ENCODE measurements at regions not wholly inside any gene's neighbourhood (a gene's known extent, or its start where the extent isn't known, plus 50 kb on each side); places are given as distances from the start of the nearest gene placed in this dataset.
"Not testable (repeated sequence)": the region's sequence is repeated elsewhere in the genome, so short reads cannot be mapped to it uniquely, and the experiment has no call there.

DNA sequence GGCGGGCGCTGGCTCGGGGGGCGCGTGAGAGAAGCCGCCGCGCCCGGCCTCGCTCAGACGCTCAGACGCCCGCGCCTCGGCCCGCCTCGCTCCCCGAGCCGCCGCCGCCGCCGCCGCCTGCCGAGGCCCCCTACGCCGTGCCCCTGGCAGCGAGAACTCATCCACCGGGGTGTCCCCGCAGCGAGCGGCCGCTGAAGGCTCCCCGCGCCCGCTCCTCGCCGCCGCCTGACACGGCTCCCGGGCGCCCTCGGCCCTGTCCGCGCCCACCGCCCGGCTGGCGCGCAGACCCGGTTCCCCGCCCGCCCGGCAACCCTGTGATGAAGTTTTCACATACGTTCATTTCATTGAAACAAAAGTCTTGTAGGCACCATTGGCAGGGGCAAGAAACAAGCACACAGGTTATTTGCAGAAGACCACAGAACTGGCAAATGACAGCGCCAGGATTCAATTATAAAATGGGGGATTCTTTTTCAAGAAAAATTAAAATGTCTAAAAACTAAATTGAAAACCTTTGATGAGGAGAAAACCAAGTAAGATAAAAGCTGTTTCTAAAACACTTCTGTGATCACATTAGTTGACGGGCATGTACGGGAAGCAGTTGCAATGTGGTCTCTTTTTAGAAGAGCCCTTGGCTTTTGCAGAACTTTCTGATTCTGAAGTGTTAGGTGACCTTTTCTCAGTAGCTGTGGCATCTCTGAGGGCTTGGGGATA is 50.5 kb upstream of the TUBA3D start:
- H3K36me3 ChIP-seq (ENCODE audit: control insufficient read depth in 1 of 2, insufficient read depth in 2 of 2, low read depth in 1 of 2, low read length in 2 of 2) = no peaks in the 10 kb centered on the region
- no peak overlapping the region for H3K27ac ChIP-seq (ENCODE audit: low read length, poor library complexity, severe bottlenecking)
- peak overlapping the region in 1 of 2 experiments; percentile 90 for H3K23ac ChIP-seq (ENCODE audit: low read length in 2 of 2)
- H2BK12ac ChIP-seq (ENCODE audit: low read length in 2 of 2) = no peak overlapping the region
- 6% methylated on average over 42 of the region's 57 CpGs for WGBS
- DNase-seq = no peak
- H3K9ac ChIP-seq (ENCODE audit: low read length) = peak overlapping the region; percentile 12
- no peak overlapping the region for H2AK5ac ChIP-seq (ENCODE audit: low read length, severe bottlenecking)
- H2AFZ ChIP-seq (ENCODE audit: low read depth, low read length) = peak overlapping the region; percentile 42
- no peak overlapping the region for H2BK5ac ChIP-seq (ENCODE audit: low read depth, low read length, poor library complexity, severe bottlenecking)
- no peak overlapping the region for H3K4ac ChIP-seq (ENCODE audit: low read depth in 1 of 2, low read length in 2 of 2)
- no peak overlapping the region for H4K91ac ChIP-seq (ENCODE audit: low read length)
- H3K14ac ChIP-seq (ENCODE audit: low read length in 2 of 2) = no peak overlapping the region
- H3K9me3 ChIP-seq (ENCODE audit: control insufficient read depth, low read length) = no peaks in the 10 kb centered on the region
- H2BK120ac ChIP-seq (ENCODE audit: low read depth, low read length) = no peak overlapping the region
- H2BK15ac ChIP-seq (ENCODE audit: low read depth, poor library complexity, severe bottlenecking) = no peak overlapping the region
- no peak overlapping the region for H3K18ac ChIP-seq (ENCODE audit: low read depth in 1 of 2, low read length in 2 of 2)
- H3K27me3 ChIP-seq (ENCODE audit: control insufficient read depth in 1 of 2, insufficient read depth in 1 of 2, low read length in 2 of 2) = peaks cover 45 to 62% of the 10 kb centered on the region in 2 experiments
- peaks cover 2% of the 10 kb centered on the region for H3K4me1 ChIP-seq (ENCODE audit: control insufficient read depth, insufficient read depth, low read depth, low read length)
- peak overlapping the region; percentile 46 to 66 for H3K4me3 ChIP-seq (ENCODE audit: insufficient read depth in 1 of 2, low read depth in 1 of 2, low read length in 2 of 2)
- H3K79me1 ChIP-seq (replicated peaks; ENCODE audit: low read length, poor library complexity, severe bottlenecking) = no peaks in the 10 kb centered on the region
- peak overlapping the region; percentile 31 for H3K4me2 ChIP-seq (ENCODE audit: low read length, poor library complexity, severe bottlenecking)
- H4K8ac ChIP-seq (ENCODE audit: low read length) = no peak overlapping the region

DNA sequence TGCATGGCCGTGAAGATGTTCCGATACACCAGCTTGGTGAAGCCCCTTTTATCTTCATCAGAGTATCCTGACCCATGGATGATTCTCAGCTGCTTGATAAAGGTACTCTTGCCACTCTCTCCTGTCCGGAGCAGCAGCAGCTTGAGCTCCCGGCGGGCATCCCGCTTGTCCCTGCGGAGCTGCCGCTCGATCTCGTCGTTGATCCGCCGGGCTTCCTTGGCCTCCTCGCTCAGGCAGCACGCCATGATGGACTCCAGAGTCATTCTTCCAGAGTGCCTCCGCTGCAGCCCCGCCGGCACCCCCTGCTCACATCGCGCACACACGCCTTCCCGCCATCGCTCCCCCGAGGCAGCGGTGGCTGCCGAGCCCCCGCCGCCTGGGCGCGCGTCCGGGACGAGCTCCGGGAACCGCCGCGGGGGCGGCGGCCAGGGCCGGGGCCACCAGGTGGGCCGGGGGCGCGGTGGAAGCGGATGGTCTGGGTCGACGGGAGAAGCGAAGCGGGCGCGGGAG is 51.3 kb upstream of the TUBA3D start:
- H3K27ac ChIP-seq (ENCODE audit: low read length, poor library complexity, severe bottlenecking); H2AK5ac ChIP-seq (ENCODE audit: low read length, severe bottlenecking): not testable (repeated sequence)

GRCh38 chr2:131420751-131421150 is 55.2 kb upstream of the TUBA3D start:
- not testable (repeated sequence) for H3K9ac ChIP-seq (ENCODE audit: low read length); H3K4me2 ChIP-seq (ENCODE audit: low read length, poor library complexity, severe bottlenecking); H3K9me3 ChIP-seq (ENCODE audit: control insufficient read depth, low read length); H2BK15ac ChIP-seq (ENCODE audit: low read depth, poor library complexity, severe bottlenecking); H3K23ac ChIP-seq (ENCODE audit: low read length in 2 of 2); H2AFZ ChIP-seq (ENCODE audit: low read depth, low read length); H3K18ac ChIP-seq (ENCODE audit: low read depth in 1 of 2, low read length in 2 of 2); H2AK5ac ChIP-seq (ENCODE audit: low read length, severe bottlenecking); H4K8ac ChIP-seq (ENCODE audit: low read length); H3K4ac ChIP-seq (ENCODE audit: low read depth in 1 of 2, low read length in 2 of 2); H3K27ac ChIP-seq (ENCODE audit: low read length, poor library complexity, severe bottlenecking); H2BK120ac ChIP-seq (ENCODE audit: low read depth, low read length); H2BK5ac ChIP-seq (ENCODE audit: low read depth, low read length, poor library complexity, severe bottlenecking); H2BK12ac ChIP-seq (ENCODE audit: low read length in 2 of 2); H4K91ac ChIP-seq (ENCODE audit: low read length); H3K36me3 ChIP-seq (ENCODE audit: control insufficient read depth in 1 of 2, insufficient read depth in 2 of 2, low read depth in 1 of 2, low read length in 2 of 2); H3K4me3 ChIP-seq (ENCODE audit: insufficient read depth in 1 of 2, low read depth in 1 of 2, low read length in 2 of 2); H3K79me1 ChIP-seq (replicated peaks; ENCODE audit: low read length, poor library complexity, severe bottlenecking); DNase-seq; H3K14ac ChIP-seq (ENCODE audit: low read length in 2 of 2); H3K4me1 ChIP-seq (ENCODE audit: control insufficient read depth, insufficient read depth, low read depth, low read length)
- peaks cover 32 to 35% of the 10 kb centered on the region in 2 experiments for H3K27me3 ChIP-seq (ENCODE audit: control insufficient read depth in 1 of 2, insufficient read depth in 1 of 2, low read length in 2 of 2)
- WGBS = no CpG with 5 or more reads among the region's 3 CpGs

More for the DNA sequence above, 51.3 kb upstream of the TUBA3D start:
- not testable (repeated sequence) for H3K14ac ChIP-seq (ENCODE audit: low read length in 2 of 2); H4K91ac ChIP-seq (ENCODE audit: low read length); H2BK5ac ChIP-seq (ENCODE audit: low read depth, low read length, poor library complexity, severe bottlenecking); H3K9ac ChIP-seq (ENCODE audit: low read length); H4K8ac ChIP-seq (ENCODE audit: low read length); DNase-seq; H2BK12ac ChIP-seq (ENCODE audit: low read length in 2 of 2); H3K23ac ChIP-seq (ENCODE audit: low read length in 2 of 2); H3K18ac ChIP-seq (ENCODE audit: low read depth in 1 of 2, low read length in 2 of 2); H3K4me1 ChIP-seq (ENCODE audit: control insufficient read depth, insufficient read depth, low read depth, low read length); H2BK15ac ChIP-seq (ENCODE audit: low read depth, poor library complexity, severe bottlenecking); H3K79me1 ChIP-seq (replicated peaks; ENCODE audit: low read length, poor library complexity, severe bottlenecking); H3K4ac ChIP-seq (ENCODE audit: low read depth in 1 of 2, low read length in 2 of 2); H2BK120ac ChIP-seq (ENCODE audit: low read depth, low read length); H3K36me3 ChIP-seq (ENCODE audit: control insufficient read depth in 1 of 2, insufficient read depth in 2 of 2, low read depth in 1 of 2, low read length in 2 of 2); H2AFZ ChIP-seq (ENCODE audit: low read depth, low read length); H3K9me3 ChIP-seq (ENCODE audit: control insufficient read depth, low read length)
- WGBS = 14% methylated on average over 25 of the region's 50 CpGs
- Histone ChIP-seq H3K4me3 (ENCODE audit: insufficient read depth in 1 of 2, low read depth in 1 of 2, low read length in 2 of 2) (peak overlapping the region; percentile 33 to 37), H3K4me2 (ENCODE audit: low read length, poor library complexity, severe bottlenecking) (peak overlapping the region; percentile 56), H3K27me3 (ENCODE audit: control insufficient read depth in 1 of 2, insufficient read depth in 1 of 2, low read length in 2 of 2) (peaks cover 45 to 55% of the 10 kb centered on the region in 2 experiments)

GRCh38 chr2:131419441-131419840 is 55.5 kb upstream of the RAB6D start:
- Histone ChIP-seq H2AFZ (ENCODE audit: low read depth, low read length) (peak overlapping the region; percentile 69), H2BK120ac (ENCODE audit: low read depth, low read length) (no peak overlapping the region), H2BK15ac (ENCODE audit: low read depth, poor library complexity, severe bottlenecking) (no peak overlapping the region), H3K27me3 (ENCODE audit: control insufficient read depth in 1 of 2, insufficient read depth in 1 of 2, low read length in 2 of 2) (peaks cover 30 to 33% of the 10 kb centered on the region in 2 experiments), H3K79me1 (replicated peaks; ENCODE audit: low read length, poor library complexity, severe bottlenecking) (no peaks in the 10 kb centered on the region), H3K14ac (ENCODE audit: low read length in 2 of 2) (no peak overlapping the region), H2BK12ac (ENCODE audit: low read length in 2 of 2) (no peak overlapping the region), H3K9me3 (ENCODE audit: control insufficient read depth, low read length) (no peaks in the 10 kb centered on the region), H3K23ac (ENCODE audit: low read length in 2 of 2) (no peak overlapping the region), H3K18ac (ENCODE audit: low read depth in 1 of 2, low read length in 2 of 2) (no peak overlapping the region), H3K4me1 (ENCODE audit: control insufficient read depth, insufficient read depth, low read depth, low read length) (no peaks in the 10 kb centered on the region), H3K4me3 (ENCODE audit: insufficient read depth in 1 of 2, low read depth in 1 of 2, low read length in 2 of 2) (no peak overlapping the region), H4K8ac (ENCODE audit: low read length) (no peak overlapping the region), H3K27ac (ENCODE audit: low read length, poor library complexity, severe bottlenecking) (no peak overlapping the region), H3K4ac (ENCODE audit: low read depth in 1 of 2, low read length in 2 of 2) (no peak overlapping the region), H2AK5ac (ENCODE audit: low read length, severe bottlenecking) (no peak overlapping the region), H2BK5ac (ENCODE audit: low read depth, low read length, poor library complexity, severe bottlenecking) (no peak overlapping the region), H3K36me3 (ENCODE audit: control insufficient read depth in 1 of 2, insufficient read depth in 2 of 2, low read depth in 1 of 2, low read length in 2 of 2) (no peaks in the 10 kb centered on the region), H3K9ac (ENCODE audit: low read length) (no peak overlapping the region), H4K91ac (ENCODE audit: low read length) (no peak overlapping the region), H3K4me2 (ENCODE audit: low read length, poor library complexity, severe bottlenecking) (no peak overlapping the region)
- DNase-seq = no peak
- 28% methylated on average over 8 of the region's 10 CpGs for WGBS

All from mesenchymal stem cell (in vitro differentiated cells and primary cell).